HG03378 (cell line): ENCODE measurements at regions not wholly inside any gene's neighbourhood (a gene's known extent, or its start where the extent isn't known, plus 50 kb on each side); places are given as distances from the start of the nearest gene placed in this dataset.
"Not testable (repeated sequence)": the region's sequence is repeated elsewhere in the genome, so short reads cannot be mapped to it uniquely, and the experiment has no call there.

ENCODE experiments used
- ATAC-seq: cut with Tn5 transposase; IDR thresholded peaks from one replicate; pipeline ENCODE4 v1.9.1; 2021; ENCODE audit warnings: mild to moderate bottlenecking, moderate library complexity; ENCODE audit not compliant: unreplicated experiment

- ATAC-seq = not testable (repeated sequence)
Measured at GRCh38 chr14:19120383-19120782, 153.1 kb downstream of the POTEM start.

- not testable (repeated sequence) for ATAC-seq
Measured at GRCh38 chr14:19126269-19127051, 159.2 kb downstream of the POTEM start.

GRCh38 chr14:19127664-19128435, 160.6 kb downstream of the POTEM start:
- not testable (repeated sequence) for ATAC-seq

GRCh38 chr14:19131553-19131952, 164.3 kb downstream of the POTEM start:
- ATAC-seq = not testable (repeated sequence)

GRCh38 chr14:19132013-19132835, 165.0 kb downstream of the POTEM start:
- not testable (repeated sequence) for ATAC-seq

GRCh38 chr14:19132836-19133120, 165.5 kb downstream of the POTEM start:
- not testable (repeated sequence) for ATAC-seq

- not testable (repeated sequence) for ATAC-seq
Measured at GRCh38 chr14:19157106-19157709, 190.0 kb downstream of the POTEM start.

- not testable (repeated sequence) for ATAC-seq
Measured at GRCh38 chr14:19158012-19158411, 190.8 kb downstream of the POTEM start.

- ATAC-seq = not testable (repeated sequence)
Measured at GRCh38 chr14:19158588-19158987, 191.4 kb downstream of the POTEM start.

GRCh38 chr14:19159003-19159625, 191.9 kb downstream of the POTEM start:
- not testable (repeated sequence) for ATAC-seq

- not testable (repeated sequence) for ATAC-seq
Measured at GRCh38 chr14:19160379-19160778, 193.1 kb downstream of the POTEM start.

GRCh38 chr14:19161251-19162033, 194.2 kb downstream of the POTEM start:
- ATAC-seq = not testable (repeated sequence)

- ATAC-seq = not testable (repeated sequence)
Measured at GRCh38 chr14:19162034-19162706, 194.9 kb downstream of the POTEM start.

GRCh38 chr14:19162920-19163319, 195.7 kb downstream of the POTEM start:
- ATAC-seq = not testable (repeated sequence)

GRCh38 chr14:19163891-19164290, 196.7 kb downstream of the POTEM start:
- not testable (repeated sequence) for ATAC-seq

- ATAC-seq = not testable (repeated sequence)
Measured at GRCh38 chr14:19164426-19164825, 197.2 kb downstream of the POTEM start.

GRCh38 chr14:19166056-19166455, 198.8 kb downstream of the POTEM start:
- ATAC-seq = not testable (repeated sequence)

GRCh38 chr14:19167454-19168190, 200.4 kb downstream of the POTEM start:
- not testable (repeated sequence) for ATAC-seq
